GM18498 (cell line): ENCODE measurements at regions not wholly inside any gene's neighbourhood (a gene's known extent, or its start where the extent isn't known, plus 50 kb on each side); places are given as distances from the start of the nearest gene placed in this dataset.

Source experiments
- ATAC-seq: cut with Tn5 transposase; IDR thresholded peaks from one replicate; pipeline ENCODE4 v1.9.1; 2021; ENCODE audit warnings: mild to moderate bottlenecking, moderate library complexity; ENCODE audit not compliant: unreplicated experiment

GRCh38 chr22:46064966-46065666, 85.2 kb upstream of the PPARA start:
- ATAC-seq = no peak

GRCh38 chr22:46065691-46066454, 84.5 kb upstream of the PPARA start:
- ATAC-seq = no peak

GRCh38 chr22:46066691-46067090, 83.6 kb upstream of the PPARA start:
- ATAC-seq = no peak

GRCh38 chr22:46067159-46068111, 82.9 kb upstream of the PPARA start:
- ATAC-seq = no peak

- ATAC-seq = no peak
Observed at GRCh38 chr22:46068181-46068592, 82.1 kb upstream of the PPARA start.

GRCh38 chr22:46068593-46069491, 81.5 kb upstream of the PPARA start:
- no peak for ATAC-seq

- ATAC-seq = no peak
Observed at GRCh38 chr22:46069521-46070214, 80.7 kb upstream of the PPARA start.

GRCh38 chr22:46070215-46070802, 80.0 kb upstream of the PPARA start:
- peak; percentile 16 for ATAC-seq

GRCh38 chr22:46070803-46071450, 79.4 kb upstream of the PPARA start:
- peak; percentile 40 for ATAC-seq

- ATAC-seq = peak; percentile 21
Observed at GRCh38 chr22:46071451-46072109, 78.7 kb upstream of the PPARA start.

GRCh38 chr22:46072110-46072881, 78.0 kb upstream of the PPARA start:
- ATAC-seq = peak; percentile 28

- no peak for ATAC-seq
Observed at GRCh38 chr22:46072981-46073682, 77.2 kb upstream of the PPARA start.

- no peak for ATAC-seq
Observed at GRCh38 chr22:46073683-46074504, 76.4 kb upstream of the PPARA start.

GRCh38 chr22:46074771-46075551, 75.4 kb upstream of the PPARA start:
- ATAC-seq = no peak
